ENCODE measurements at regions not wholly inside any gene's neighbourhood (a gene's known extent, or its start where the extent isn't known, plus 50 kb on each side); places are given as distances from the start of the nearest gene placed in this dataset.

DNA sequence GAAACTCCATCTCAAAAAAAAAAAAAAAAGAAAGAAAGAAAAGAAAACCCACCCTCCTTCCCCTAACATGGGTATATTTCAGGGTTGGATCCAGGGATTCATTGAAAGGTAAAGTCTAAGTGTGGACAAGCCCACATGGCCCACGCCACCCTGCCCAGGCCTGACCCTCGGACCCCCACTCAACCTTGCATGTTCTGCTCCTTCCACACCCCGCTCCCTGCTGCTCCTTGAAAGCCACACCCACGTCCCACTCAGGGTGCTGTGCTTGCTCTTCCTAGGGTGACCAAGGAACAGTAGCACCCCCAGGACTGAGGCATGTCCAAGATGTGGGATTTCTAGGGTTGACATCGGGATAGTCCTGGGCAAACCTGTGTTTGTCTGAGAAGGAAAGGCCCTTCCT is 172.7 kb upstream of the MYCN start:
- H3K27me3 ChIP-seq (ENCODE audit: insufficient read depth, low read depth, low read length), result no peaks in the 10 kb centered on the region
- no peaks in the 10 kb centered on the region for H3K9me3 ChIP-seq (ENCODE audit: low read length)
- H3F3A ChIP-seq (ENCODE audit: insufficient read depth, low read length, poor library complexity, severe bottlenecking), result no peaks in the 10 kb centered on the region
- H2AFZ ChIP-seq (ENCODE audit: low read depth, low read length), result no peak overlapping the region
- H4K20me1 ChIP-seq (ENCODE audit: insufficient read depth), result no peaks in the 10 kb centered on the region
- H3K9ac ChIP-seq (ENCODE audit: low read length), result no peak overlapping the region
- no peaks in the 10 kb centered on the region for H3K36me3 ChIP-seq (ENCODE audit: insufficient read depth, low read length)
- no peaks in the 10 kb centered on the region for H3K9me2 ChIP-seq (ENCODE audit: insufficient read depth, low read length)
- no peak for TF ChIP-seq RAD21 (conservative IDR thresholded peaks at IDR 0.05)
- TF ChIP-seq POLR2AphosphoS5 (IDR thresholded peaks at IDR 0.05), result no peak
- TF ChIP-seq EP300 (conservative IDR thresholded peaks at IDR 0.05; ENCODE audit: poor library complexity, severe bottlenecking), result no peak
- TF ChIP-seq SMC3 (conservative IDR thresholded peaks at IDR 0.05; ENCODE audit: poor library complexity), result no peak
- no peak for TF ChIP-seq MXI1 (conservative IDR thresholded peaks at IDR 0.05; ENCODE audit: poor library complexity, severe bottlenecking)
- no peak for TF ChIP-seq EZH2 (IDR thresholded peaks at IDR 0.05; ENCODE audit: borderline replicate concordance, insufficient read depth, low read length, poor library complexity, severe bottlenecking)
- no peak for TF ChIP-seq TAF1 (IDR thresholded peaks at IDR 0.05; ENCODE audit: low read depth)
- no peak overlapping the region for H3K4me3 ChIP-seq (ENCODE audit: low read length)
- no peaks in the 10 kb centered on the region for H3K79me2 ChIP-seq (replicated peaks; ENCODE audit: insufficient read depth, low read length)
- no peak overlapping the region for H3K4me2 ChIP-seq (ENCODE audit: low read length)
- H3K27ac ChIP-seq (ENCODE audit: low read length), result no peak overlapping the region

DNA sequence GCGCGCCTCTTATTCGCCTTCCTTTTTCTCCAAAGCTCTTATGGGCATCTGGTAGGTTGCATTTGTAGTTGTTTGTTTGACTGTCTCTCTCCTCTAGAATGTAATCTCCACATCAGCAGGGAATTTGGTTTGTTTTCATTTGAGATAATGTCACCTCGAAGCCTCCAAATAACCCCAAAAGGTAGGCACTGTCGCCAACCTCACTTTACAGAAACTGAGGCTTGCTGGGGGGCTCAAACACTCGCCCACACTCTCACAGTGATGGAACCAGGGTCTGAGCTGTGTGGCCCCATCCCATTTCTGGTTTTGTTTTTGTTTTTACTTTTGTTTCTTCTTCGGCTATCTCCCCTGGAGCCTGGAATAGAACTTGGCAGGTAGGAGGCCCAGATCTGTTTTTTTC is 172.2 kb upstream of the MYCN start:
- Histone ChIP-seq H4K20me1 (ENCODE audit: insufficient read depth) (no peaks in the 10 kb centered on the region), H3K9me3 (ENCODE audit: low read length) (no peaks in the 10 kb centered on the region), H3K27ac (ENCODE audit: low read length) (no peak overlapping the region), H3K4me3 (ENCODE audit: low read length) (no peak overlapping the region), H3K79me2 (replicated peaks; ENCODE audit: insufficient read depth, low read length) (no peaks in the 10 kb centered on the region), H3K36me3 (ENCODE audit: insufficient read depth, low read length) (no peaks in the 10 kb centered on the region), H3K9ac (ENCODE audit: low read length) (no peak overlapping the region), H3K9me2 (ENCODE audit: insufficient read depth, low read length) (no peaks in the 10 kb centered on the region), H3F3A (ENCODE audit: insufficient read depth, low read length, poor library complexity, severe bottlenecking) (no peaks in the 10 kb centered on the region), H3K4me2 (ENCODE audit: low read length) (no peak overlapping the region), H3K27me3 (ENCODE audit: insufficient read depth, low read depth, low read length) (no peaks in the 10 kb centered on the region), H2AFZ (ENCODE audit: low read depth, low read length) (no peak overlapping the region)
- TF ChIP-seq TAF1 (IDR thresholded peaks at IDR 0.05; ENCODE audit: low read depth) (no peak), SMC3 (conservative IDR thresholded peaks at IDR 0.05; ENCODE audit: poor library complexity) (no peak), EP300 (conservative IDR thresholded peaks at IDR 0.05; ENCODE audit: poor library complexity, severe bottlenecking) (no peak), REST (IDR thresholded peaks at IDR 0.05; ENCODE audit: borderline replicate concordance) (no peak)

DNA sequence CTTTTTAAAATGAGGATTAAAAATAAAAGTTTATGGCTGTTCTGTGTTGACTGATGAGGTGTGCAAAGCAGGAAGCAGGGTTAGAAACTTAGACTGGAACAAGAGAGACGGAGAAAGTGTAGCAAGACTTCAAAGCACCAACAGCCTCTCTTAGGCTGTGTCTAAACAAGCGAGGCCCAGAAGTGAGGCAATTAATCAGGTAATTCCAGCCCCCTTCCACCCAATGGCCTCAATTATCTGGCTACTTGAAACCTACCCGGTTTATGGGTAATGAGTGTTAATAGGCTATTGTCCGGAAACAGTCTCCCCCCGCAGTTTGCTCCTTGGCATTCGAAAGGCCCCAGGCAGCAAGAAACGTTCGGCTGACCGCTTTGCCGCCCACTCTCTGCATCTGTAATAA is 171.7 kb upstream of the MYCN start:
- H3K4me2 ChIP-seq (ENCODE audit: low read length), result no peak overlapping the region
- no peak overlapping the region for H2AFZ ChIP-seq (ENCODE audit: low read depth, low read length)

More for the DNA sequence above, 171.7 kb upstream of the MYCN start:
- no peak overlapping the region for H3K27ac ChIP-seq (ENCODE audit: low read length)
- TF ChIP-seq EP300 (conservative IDR thresholded peaks at IDR 0.05; ENCODE audit: poor library complexity, severe bottlenecking), result no peak
- no peak for TF ChIP-seq SMC3 (conservative IDR thresholded peaks at IDR 0.05; ENCODE audit: poor library complexity)
- no peak for TF ChIP-seq EZH2 (IDR thresholded peaks at IDR 0.05; ENCODE audit: borderline replicate concordance, insufficient read depth, low read length, poor library complexity, severe bottlenecking)
- TF ChIP-seq RAD21 (conservative IDR thresholded peaks at IDR 0.05), result no peak
- no peak for TF ChIP-seq REST (IDR thresholded peaks at IDR 0.05; ENCODE audit: borderline replicate concordance)
- TF ChIP-seq POLR2AphosphoS5 (IDR thresholded peaks at IDR 0.05), result no peak
- no peak for TF ChIP-seq MXI1 (conservative IDR thresholded peaks at IDR 0.05; ENCODE audit: poor library complexity, severe bottlenecking)
- no peak for TF ChIP-seq TAF1 (IDR thresholded peaks at IDR 0.05; ENCODE audit: low read depth)
- TF ChIP-seq, protein P1, sequence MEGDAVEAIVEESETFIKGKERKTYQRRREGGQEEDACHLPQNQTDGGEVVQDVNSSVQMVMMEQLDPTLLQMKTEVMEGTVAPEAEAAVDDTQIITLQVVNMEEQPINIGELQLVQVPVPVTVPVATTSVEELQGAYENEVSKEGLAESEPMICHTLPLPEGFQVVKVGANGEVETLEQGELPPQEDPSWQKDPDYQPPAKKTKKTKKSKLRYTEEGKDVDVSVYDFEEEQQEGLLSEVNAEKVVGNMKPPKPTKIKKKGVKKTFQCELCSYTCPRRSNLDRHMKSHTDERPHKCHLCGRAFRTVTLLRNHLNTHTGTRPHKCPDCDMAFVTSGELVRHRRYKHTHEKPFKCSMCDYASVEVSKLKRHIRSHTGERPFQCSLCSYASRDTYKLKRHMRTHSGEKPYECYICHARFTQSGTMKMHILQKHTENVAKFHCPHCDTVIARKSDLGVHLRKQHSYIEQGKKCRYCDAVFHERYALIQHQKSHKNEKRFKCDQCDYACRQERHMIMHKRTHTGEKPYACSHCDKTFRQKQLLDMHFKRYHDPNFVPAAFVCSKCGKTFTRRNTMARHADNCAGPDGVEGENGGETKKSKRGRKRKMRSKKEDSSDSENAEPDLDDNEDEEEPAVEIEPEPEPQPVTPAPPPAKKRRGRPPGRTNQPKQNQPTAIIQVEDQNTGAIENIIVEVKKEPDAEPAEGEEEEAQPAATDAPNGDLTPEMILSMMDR (IDR thresholded peaks at IDR 0.05; ENCODE audit: poor library complexity, severe bottlenecking), result no peak
- H4K20me1 ChIP-seq (ENCODE audit: insufficient read depth), result no peaks in the 10 kb centered on the region
- no peaks in the 10 kb centered on the region for H3K36me3 ChIP-seq (ENCODE audit: insufficient read depth, low read length)
- H3K9ac ChIP-seq (ENCODE audit: low read length), result no peak overlapping the region
- no peaks in the 10 kb centered on the region for H3F3A ChIP-seq (ENCODE audit: insufficient read depth, low read length, poor library complexity, severe bottlenecking)
- no peak overlapping the region for H3K4me3 ChIP-seq (ENCODE audit: low read length)
- no peaks in the 10 kb centered on the region for H3K79me2 ChIP-seq (replicated peaks; ENCODE audit: insufficient read depth, low read length)
- H3K9me3 ChIP-seq (ENCODE audit: low read length), result no peaks in the 10 kb centered on the region
- H3K27me3 ChIP-seq (ENCODE audit: insufficient read depth, low read depth, low read length), result no peaks in the 10 kb centered on the region
- H3K9me2 ChIP-seq (ENCODE audit: insufficient read depth, low read length), result no peaks in the 10 kb centered on the region
